ENCODE measurements at regions not wholly inside any gene's neighbourhood (a gene's known extent, or its start where the extent isn't known, plus 50 kb on each side); places are given as distances from the start of the nearest gene placed in this dataset.

DNA sequence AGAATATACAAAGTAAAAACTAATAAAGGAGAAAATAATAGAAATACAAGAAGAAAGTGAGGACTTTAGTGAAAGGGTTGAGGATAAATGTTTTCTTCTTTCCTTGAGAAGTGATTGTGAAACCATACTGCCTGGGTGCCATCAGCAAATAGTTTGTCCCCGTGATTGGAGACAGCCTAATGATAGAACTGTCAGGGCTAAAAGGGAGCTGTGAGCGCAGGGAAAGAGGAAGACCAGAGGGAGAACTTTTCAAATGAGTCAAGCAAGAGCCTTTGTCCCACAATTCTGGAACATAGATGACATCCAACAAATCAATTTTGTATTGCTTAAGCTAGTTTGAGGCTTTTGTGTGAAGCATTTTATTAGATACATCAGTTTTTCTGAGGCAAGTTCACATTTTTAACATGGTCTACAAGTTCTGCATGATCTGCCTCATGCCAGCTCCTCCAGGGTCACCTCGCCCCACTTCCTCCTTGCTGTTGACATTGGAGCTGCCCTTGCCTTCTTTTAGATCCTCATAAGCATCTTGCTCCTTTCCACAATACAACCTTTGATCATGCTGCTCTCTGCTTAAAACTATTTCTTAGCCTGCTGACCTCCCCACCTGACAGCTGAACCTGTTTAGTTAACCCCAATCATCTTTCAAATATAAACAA, 213.4 kb upstream of the REG3G start:
- Histone ChIP-seq H3K4me2 (ENCODE audit: low read length) (no peak overlapping the region), H3K27ac (ENCODE audit: low read depth, low read length, poor library complexity, severe bottlenecking) (no peak overlapping the region), H3K36me3 (ENCODE audit: insufficient read depth, low read length) (no peaks in the 10 kb centered on the region), H3K4me1 (ENCODE audit: insufficient read depth, low read length, severe bottlenecking) (no peaks in the 10 kb centered on the region), H3F3A (ENCODE audit: insufficient read depth, low read length) (no peaks in the 10 kb centered on the region), H4K20me1 (ENCODE audit: insufficient read depth, low read length) (no peaks in the 10 kb centered on the region), H3K9ac (ENCODE audit: low read length) (no peak overlapping the region), H3K4me3 (ENCODE audit: low read depth, low read length, poor library complexity, severe bottlenecking) (no peak overlapping the region), H3K9me3 (ENCODE audit: low read length) (no peaks in the 10 kb centered on the region), H3K79me2 (ENCODE audit: insufficient read depth, low read length) (no peaks in the 10 kb centered on the region), H3K27me3 (ENCODE audit: insufficient read depth, low read length) (no peaks in the 10 kb centered on the region), H3K9me2 (ENCODE audit: low read depth, low read length) (no peaks in the 10 kb centered on the region), H2AFZ (ENCODE audit: low read length) (no peak overlapping the region)
- TF ChIP-seq CTCF (IDR thresholded peaks at IDR 0.05; ENCODE audit: low read length) (no peak), EZH2 (IDR thresholded peaks at IDR 0.05; ENCODE audit: borderline replicate concordance, low read length) (no peak)

DNA sequence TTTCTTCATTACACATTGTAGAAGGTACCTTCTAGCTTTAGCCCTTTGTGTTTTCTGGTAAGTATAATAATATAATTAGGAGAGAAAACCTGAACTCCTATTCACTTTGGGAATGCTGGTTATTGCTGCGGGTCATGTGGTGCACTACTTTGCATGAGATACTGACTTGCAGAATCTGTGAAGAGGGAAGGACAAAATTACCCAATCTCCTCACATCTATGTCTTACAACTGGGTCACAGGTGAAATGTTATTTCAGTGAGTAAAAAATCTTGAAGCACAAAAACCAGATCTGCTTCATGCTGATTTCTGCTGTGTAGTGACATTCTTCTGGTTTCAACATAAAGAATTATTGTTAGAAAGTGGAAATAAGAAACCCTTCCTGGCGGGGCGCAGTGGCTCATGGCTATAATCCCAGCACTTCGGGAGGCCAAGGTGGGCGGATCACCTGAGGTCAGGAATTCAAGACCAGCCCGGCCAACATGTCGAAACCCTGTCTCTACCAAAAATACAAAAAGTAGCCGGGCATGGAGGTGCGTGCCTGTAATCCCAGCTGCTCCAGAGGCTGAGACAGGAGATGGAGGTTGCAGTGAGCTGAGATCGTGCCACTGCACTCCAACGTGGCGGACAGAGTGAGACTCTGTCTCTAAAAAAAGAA, 211.0 kb upstream of the REG3G start:
- Histone ChIP-seq H3K4me2 (ENCODE audit: low read length) (no peak overlapping the region), H2AFZ (ENCODE audit: low read length) (no peak overlapping the region), H3K36me3 (ENCODE audit: insufficient read depth, low read length) (no peaks in the 10 kb centered on the region), H3K9ac (ENCODE audit: low read length) (no peak overlapping the region), H3K4me1 (ENCODE audit: insufficient read depth, low read length, severe bottlenecking) (no peaks in the 10 kb centered on the region), H3K27me3 (ENCODE audit: insufficient read depth, low read length) (no peaks in the 10 kb centered on the region), H3K9me2 (ENCODE audit: low read depth, low read length) (no peaks in the 10 kb centered on the region), H3K4me3 (ENCODE audit: low read depth, low read length, poor library complexity, severe bottlenecking) (no peak overlapping the region), H4K20me1 (ENCODE audit: insufficient read depth, low read length) (no peaks in the 10 kb centered on the region), H3K79me2 (ENCODE audit: insufficient read depth, low read length) (no peaks in the 10 kb centered on the region), H3K27ac (ENCODE audit: low read depth, low read length, poor library complexity, severe bottlenecking) (no peak overlapping the region), H3K9me3 (ENCODE audit: low read length) (no peaks in the 10 kb centered on the region), H3F3A (ENCODE audit: insufficient read depth, low read length) (no peaks in the 10 kb centered on the region)
- TF ChIP-seq EZH2 (IDR thresholded peaks at IDR 0.05; ENCODE audit: borderline replicate concordance, low read length) (no peak), CTCF (IDR thresholded peaks at IDR 0.05; ENCODE audit: low read length) (no peak)

GRCh38 chr2:78817430-78817829, 208.1 kb upstream of the REG3G start:
- no peaks in the 10 kb centered on the region for H3K36me3 ChIP-seq (ENCODE audit: insufficient read depth, low read length)
- TF ChIP-seq CTCF (IDR thresholded peaks at IDR 0.05; ENCODE audit: low read length) (no peak), EZH2 (IDR thresholded peaks at IDR 0.05; ENCODE audit: borderline replicate concordance, low read length) (no peak)
- H2AFZ ChIP-seq (ENCODE audit: low read length) = no peak overlapping the region

More at GRCh38 chr2:78817430-78817829, 208.1 kb upstream of the REG3G start:
- Histone ChIP-seq H3K9ac (ENCODE audit: low read length) (no peak overlapping the region), H3K9me3 (ENCODE audit: low read length) (no peaks in the 10 kb centered on the region), H4K20me1 (ENCODE audit: insufficient read depth, low read length) (no peaks in the 10 kb centered on the region), H3K27me3 (ENCODE audit: insufficient read depth, low read length) (no peaks in the 10 kb centered on the region), H3K4me3 (ENCODE audit: low read depth, low read length, poor library complexity, severe bottlenecking) (no peak overlapping the region), H3K9me2 (ENCODE audit: low read depth, low read length) (no peaks in the 10 kb centered on the region), H3K4me2 (ENCODE audit: low read length) (no peak overlapping the region), H3K79me2 (ENCODE audit: insufficient read depth, low read length) (no peaks in the 10 kb centered on the region), H3F3A (ENCODE audit: insufficient read depth, low read length) (no peaks in the 10 kb centered on the region), H3K27ac (ENCODE audit: low read depth, low read length, poor library complexity, severe bottlenecking) (no peak overlapping the region), H3K4me1 (ENCODE audit: insufficient read depth, low read length, severe bottlenecking) (no peaks in the 10 kb centered on the region)

Measured in OCI-LY1 (cell line).